ENCODE measurements at regions not wholly inside any gene's neighbourhood (a gene's known extent, or its start where the extent isn't known, plus 50 kb on each side); places are given as distances from the start of the nearest gene placed in this dataset.

DNA sequence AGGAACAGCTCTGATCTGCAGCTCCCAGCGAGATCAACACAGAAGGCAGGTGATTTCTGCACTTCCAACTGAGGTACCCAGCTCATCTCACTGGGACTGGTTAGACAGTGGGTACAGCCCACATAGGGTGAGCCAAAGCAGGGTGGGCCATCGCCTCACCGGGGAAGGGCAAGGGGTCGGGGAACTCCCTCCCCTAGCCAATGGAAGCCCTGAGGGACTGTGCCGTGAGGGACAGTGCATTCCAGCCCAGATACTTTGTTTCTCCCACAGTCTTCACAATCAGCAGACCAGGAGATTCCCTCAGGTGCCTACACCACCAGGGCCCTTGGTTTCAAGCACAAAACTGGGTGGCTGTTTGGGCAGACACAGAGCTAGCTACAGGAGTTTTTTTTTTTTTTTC is 555.9 kb downstream of the BCOR start (continued):
- TF ChIP-seq ZBTB33 (IDR thresholded peaks at IDR 0.05; ENCODE audit: borderline replicate concordance, low read depth) = no peak
- TF ChIP-seq CTCF (IDR thresholded peaks at IDR 0.05) = no peak
- no peak for TF ChIP-seq YY1 (IDR thresholded peaks at IDR 0.05; ENCODE audit: low read depth)
- no peak for TF ChIP-seq SIN3A (IDR thresholded peaks at IDR 0.05; ENCODE audit: borderline replicate concordance, low read depth, low read length)
- TF ChIP-seq RXRA (IDR thresholded peaks at IDR 0.05; ENCODE audit: borderline replicate concordance, low read depth) = no peak
- TF ChIP-seq MAX (IDR thresholded peaks at IDR 0.05; ENCODE audit: low read depth) = no peak

DNA sequence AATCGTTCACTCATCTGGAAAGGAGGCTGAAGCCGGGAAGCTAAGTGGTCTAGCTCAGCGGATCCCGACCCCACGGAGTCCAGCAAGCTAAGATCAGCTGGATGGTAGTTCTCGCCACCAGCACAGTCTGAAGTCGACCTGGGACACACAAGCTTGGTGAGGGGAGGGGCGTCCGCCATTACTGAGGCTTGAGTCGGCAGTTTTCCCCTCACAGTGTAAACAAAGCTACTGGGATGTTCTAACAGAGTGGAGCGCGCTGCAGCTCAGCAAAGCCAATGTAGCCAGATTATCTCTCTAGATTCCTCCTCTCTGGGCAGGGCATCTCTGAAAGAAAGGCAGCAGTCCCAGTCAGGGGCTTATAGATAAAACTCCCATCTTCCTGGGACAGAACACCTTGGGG is 555.4 kb downstream of the BCOR start:
- Histone ChIP-seq H3K79me2 (ENCODE audit: insufficient read depth) (no peaks in the 10 kb centered on the region), H3K27ac (ENCODE audit: low read depth in 2 of 2, low read length in 1 of 2) (no peak overlapping the region), H3K9me3 (no peaks in the 10 kb centered on the region), H4K20me1 (ENCODE audit: insufficient read depth) (no peaks in the 10 kb centered on the region), H3K9me2 (no peaks in the 10 kb centered on the region), H3K4me1 (ENCODE audit: control insufficient read depth in 1 of 2, insufficient read depth in 2 of 2, low read depth in 1 of 2, low read length in 1 of 2) (no peaks in the 10 kb centered on the region; a peak in 1 of 4 replicates), H3F3A (replicated peaks; ENCODE audit: insufficient read depth) (no peaks in the 10 kb centered on the region), H3K36me3 (replicated peaks in 1 of 2; ENCODE audit: control insufficient read depth in 1 of 2, insufficient read depth in 2 of 2, low read length in 1 of 2) (no peaks in the 10 kb centered on the region), H3K4me3 (ENCODE audit: low read depth in 2 of 2, low read length in 1 of 2) (no peak overlapping the region), H3K27me3 (ENCODE audit: insufficient read depth) (no peaks in the 10 kb centered on the region; the same call in 1 of the 2 replicates), H2AFZ (ENCODE audit: low read depth) (no peak overlapping the region), H3K4me2 (no peak overlapping the region), H3K9ac (no peak overlapping the region)
- CTCF ChIA-PET = interaction anchor here (0.8 kb wide), 1 partner anchor 12 kb away, joined by 4 read pairs; no protein-coding TSS in a partner anchor
- POLR2A ChIA-PET = no interaction called here
- TF ChIP-seq CHD2 (IDR thresholded peaks at IDR 0.05; ENCODE audit: low read length, partially characterized antibody) = no peak
- no peak for TF ChIP-seq CTCF (IDR thresholded peaks at IDR 0.05)
- no peak for TF ChIP-seq FOSL2 (IDR thresholded peaks at IDR 0.05; ENCODE audit: borderline replicate concordance, low read depth)
- no peak for TF ChIP-seq GATA2 (CRISPR knock-in tag; IDR thresholded peaks at IDR 0.05)
- no peak for TF ChIP-seq MEF2A (IDR thresholded peaks at IDR 0.05; ENCODE audit: borderline replicate concordance, low read depth)
- no peak for TF ChIP-seq USF1 (IDR thresholded peaks at IDR 0.05; ENCODE audit: borderline replicate concordance, low read depth)
- TF ChIP-seq JUND (IDR thresholded peaks at IDR 0.05) = no peak
- TF ChIP-seq NFIC (IDR thresholded peaks at IDR 0.05; ENCODE audit: borderline replicate concordance) = no peak
- no peak for TF ChIP-seq TAF1 (IDR thresholded peaks at IDR 0.05; ENCODE audit: borderline replicate concordance, low read depth, low read length)
- TF ChIP-seq POLR2AphosphoS5 (IDR thresholded peaks at IDR 0.05; ENCODE audit: low read depth, low read length) = no peak
- no peak for TF ChIP-seq GABPA (IDR thresholded peaks at IDR 0.05; ENCODE audit: low read depth)
- TF ChIP-seq, protein P1, sequence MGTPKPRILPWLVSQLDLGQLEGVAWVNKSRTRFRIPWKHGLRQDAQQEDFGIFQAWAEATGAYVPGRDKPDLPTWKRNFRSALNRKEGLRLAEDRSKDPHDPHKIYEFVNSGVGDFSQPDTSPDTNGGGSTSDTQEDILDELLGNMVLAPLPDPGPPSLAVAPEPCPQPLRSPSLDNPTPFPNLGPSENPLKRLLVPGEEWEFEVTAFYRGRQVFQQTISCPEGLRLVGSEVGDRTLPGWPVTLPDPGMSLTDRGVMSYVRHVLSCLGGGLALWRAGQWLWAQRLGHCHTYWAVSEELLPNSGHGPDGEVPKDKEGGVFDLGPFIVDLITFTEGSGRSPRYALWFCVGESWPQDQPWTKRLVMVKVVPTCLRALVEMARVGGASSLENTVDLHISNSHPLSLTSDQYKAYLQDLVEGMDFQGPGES (IDR thresholded peaks at IDR 0.05; ENCODE audit: low read depth, low read length) = no peak
- no peak for TF ChIP-seq TCF12 (IDR thresholded peaks at IDR 0.05)
- no peak for TF ChIP-seq ZBTB33 (IDR thresholded peaks at IDR 0.05; ENCODE audit: borderline replicate concordance, low read depth)
- no peak for TF ChIP-seq RAD21 (IDR thresholded peaks at IDR 0.05; ENCODE audit: low read length)
- TF ChIP-seq FOXM1 (IDR thresholded peaks at IDR 0.05; ENCODE audit: low read depth) = no peak
- TF ChIP-seq RXRA (IDR thresholded peaks at IDR 0.05; ENCODE audit: borderline replicate concordance, low read depth) = no peak
- no peak for DNase-seq
- WGBS (ENCODE audit: low lambda C conversion rate) = 25% methylated on average over 11 of the region's 12 CpGs
